CD14-positive monocyte (primary cell): ENCODE measurements at regions not wholly inside any gene's neighbourhood (a gene's known extent, or its start where the extent isn't known, plus 50 kb on each side); places are given as distances from the start of the nearest gene placed in this dataset.

Source experiments
- DNase-seq, 3 donors: peaks; one replicate each; pipeline ENCODE4 v3.0.0-alpha.2; 2011 to 2022
- H2AFZ ChIP-seq: 2 replicates; pipeline ENCODE4 v1.6.0; 2012; ENCODE audit warnings: mild to moderate bottlenecking, low read depth, low read length, inconsistent platforms; ENCODE audit not compliant: insufficient read depth, poor library complexity, severe bottlenecking
- H3K27ac ChIP-seq, 2 donors: 1 replicate in 1 of 2; 2 replicates in 1 of 2; pipeline ENCODE4 v1.5.1; 2012 to 2013; ENCODE audit warnings: low read length in 2 of 2, control low read depth in 1 of 2, inconsistent platforms in 1 of 2, low read depth in 1 of 2, mild to moderate bottlenecking in 1 of 2
- H3K27me3 ChIP-seq, 2 donors: one replicate each; pipeline versions ENCODE4 v1.6.0 to v1.6.1; 2011 to 2013; ENCODE audit warnings: low read length in 2 of 2; ENCODE audit not compliant: control insufficient read depth in 2 of 2, insufficient read depth in 2 of 2
- H3K36me3 ChIP-seq, 2 donors: replicated peaks in 1 of 2; 1 replicate in 1 of 2; 2 replicates in 1 of 2; pipeline versions ENCODE4 v1.5.1 to v1.6.1; 2012 to 2013; ENCODE audit warnings: low read length in 2 of 2, control low read depth in 1 of 2, inconsistent platforms in 1 of 2, mild to moderate bottlenecking in 1 of 2; ENCODE audit not compliant: insufficient read depth in 2 of 2, control insufficient read depth in 1 of 2
- H3K4me1 ChIP-seq, 2 donors: 1 replicate in 1 of 2; 2 replicates in 1 of 2; pipeline versions ENCODE4 v1.5.1 to v1.6.1; 2012 to 2013; ENCODE audit warnings: low read length in 2 of 2, control low read depth in 1 of 2, inconsistent platforms in 1 of 2, mild to moderate bottlenecking in 1 of 2, moderate library complexity in 1 of 2; ENCODE audit not compliant: insufficient read depth in 2 of 2, control insufficient read depth in 1 of 2
- H3K4me2 ChIP-seq: replicated peaks from 2 replicates; pipeline ENCODE3; 2012; ENCODE audit warnings: low read length, moderate library complexity, mild to moderate bottlenecking; ENCODE audit not compliant: poor library complexity, severe bottlenecking; ENCODE audit errors: extremely low read depth
- H3K4me3 ChIP-seq, 3 experiments: fragments of 200-600 bp in 1 of 3; sonication (generic) in 1 of 3; replicated peaks in 1 of 3; 1 replicate in 2 of 3; 2 replicates in 1 of 3; pipeline ENCODE4 v1.5.1; 2011 to 2013; ENCODE audit warnings: low read length in 3 of 3, mild to moderate bottlenecking in 3 of 3, control low read depth in 2 of 3, low read depth in 2 of 3, inconsistent platforms in 1 of 3, moderate library complexity in 1 of 3
- H3K79me2 ChIP-seq: 2 replicates; pipeline ENCODE4 v1.6.0; 2012; ENCODE audit warnings: mild to moderate bottlenecking, control low read depth, inconsistent platforms, low read length, moderate library complexity; ENCODE audit not compliant: insufficient read depth
- H3K9ac ChIP-seq: 2 replicates; pipeline ENCODE4 v1.6.0; 2017; ENCODE audit warnings: low read length, mild to moderate bottlenecking; ENCODE audit not compliant: insufficient read depth, poor library complexity, severe bottlenecking
- H3K9me3 ChIP-seq, 2 donors: replicated peaks in 1 of 2; 1 replicate in 1 of 2; 2 replicates in 1 of 2; pipeline versions ENCODE4 v1.5.1 to v1.6.1; 2012 to 2013; ENCODE audit warnings: low read length in 2 of 2, control low read depth in 1 of 2; ENCODE audit not compliant: control insufficient read depth in 1 of 2, insufficient read depth in 1 of 2
- H4K20me1 ChIP-seq: 2 replicates; pipeline ENCODE4 v1.6.0; 2012; ENCODE audit warnings: mild to moderate bottlenecking, low read length, control low read depth, moderate library complexity; ENCODE audit not compliant: insufficient read depth
- H3K27ac Mint-ChIP-seq, 7 donors: one replicate each; pipeline ENCODE4 v1.8.0; 2020; ENCODE audit warnings: mild to moderate bottlenecking in 7 of 7, mixed read lengths in 7 of 7, moderate library complexity in 6 of 7, inconsistent platforms in 2 of 7
- H3K27me3 Mint-ChIP-seq, 3 donors: one replicate each; pipeline ENCODE4 v1.8.0; 2021 to 2022; ENCODE audit warnings: low read depth in 3 of 3, mild to moderate bottlenecking in 3 of 3, mixed read lengths in 3 of 3, moderate library complexity in 3 of 3, inconsistent platforms in 1 of 3
- H3K36me3 Mint-ChIP-seq, 2 donors: one replicate each; pipeline ENCODE4 v1.8.0; 2020; ENCODE audit warnings: mixed read lengths in 2 of 2, inconsistent platforms in 1 of 2, mild to moderate bottlenecking in 1 of 2
- H3K4me1 Mint-ChIP-seq: one replicate; pipeline ENCODE4 v1.8.0; 2020; ENCODE audit warnings: mild to moderate bottlenecking, mixed read lengths
- H3K4me3 Mint-ChIP-seq, 2 donors: one replicate each; pipeline ENCODE4 v1.8.0; 2020; ENCODE audit warnings: mild to moderate bottlenecking in 2 of 2, mixed read lengths in 2 of 2, moderate library complexity in 1 of 2
- H3K9me3 Mint-ChIP-seq, 7 donors: one replicate each; pipeline ENCODE4 v1.8.0; 2020 to 2022; ENCODE audit warnings: mixed read lengths in 7 of 7, mild to moderate bottlenecking in 6 of 7, moderate library complexity in 6 of 7, inconsistent platforms in 2 of 7
- CTCF ChIP-seq: fragments of 200-600 bp; IDR thresholded peaks from one replicate; pipeline ENCODE4 v1.8.0; 2022; ENCODE audit warnings: antibody characterized with exemption, mild to moderate bottlenecking
- WGBS: methylation state at CpG from one replicate; pipeline ENCODE4 v1.1.5; 2013; ENCODE audit warnings: missing lambda C conversion rate; ENCODE audit not compliant: insufficient coverage; 5-methylcytosine and 5-hydroxymethylcytosine counted together
- intact Hi-C, 2 donors: fragments of 100-400 bp; cut with micrococcal nuclease; formaldehyde crosslinking; loops; one replicate each; pipeline versions ENCODE4 v1.15.0 to v1.15.1; 2023

- peaks cover 2 to 5% (median 2%) of the 10 kb centered on the region in 3 donors for H3K27me3 Mint-ChIP-seq
- H3K36me3 Mint-ChIP-seq = no peaks in the 10 kb centered on the region
- no peak overlapping the region for H3K4me3 Mint-ChIP-seq
- Histone ChIP-seq H3K27me3 (no peaks in the 10 kb centered on the region), H3K9ac (no peak overlapping the region), H3K4me3 (no peak overlapping the region), H3K4me1 (no peaks in the 10 kb centered on the region), H4K20me1 (no peaks in the 10 kb centered on the region), H2AFZ (no peak overlapping the region), H3K27ac (no peak overlapping the region), H3K9me3 (no peaks in the 10 kb centered on the region), H3K4me2 (no peak overlapping the region), H3K36me3 (no peaks in the 10 kb centered on the region), H3K79me2 (no peaks in the 10 kb centered on the region)
- intact Hi-C loops = no loop called here
- peaks cover 0 to 6% (median 0%) of the 10 kb centered on the region in 7 donors for H3K9me3 Mint-ChIP-seq
- no CpG with 5 or more reads among the region's 1 CpG for WGBS
- no peak overlapping the region for H3K27ac Mint-ChIP-seq
- no peaks in the 10 kb centered on the region for H3K4me1 Mint-ChIP-seq
- no peak for DNase-seq
- TF ChIP-seq CTCF = no peak
These were observed 505.4 kb downstream of the SUCLG1 start for GRCh38 chr2:83953697-83954096.

- intact Hi-C loops = no loop called here
- Histone ChIP-seq H3K9me3 (no peaks in the 10 kb centered on the region), H4K20me1 (no peaks in the 10 kb centered on the region), H3K79me2 (no peaks in the 10 kb centered on the region), H3K9ac (no peak overlapping the region), H3K4me3 (no peak overlapping the region), H2AFZ (no peak overlapping the region), H3K36me3 (no peaks in the 10 kb centered on the region), H3K4me2 (no peak overlapping the region), H3K4me1 (no peaks in the 10 kb centered on the region), H3K27ac (no peak overlapping the region), H3K27me3 (no peaks in the 10 kb centered on the region)
- WGBS = 57% methylated on average over 1 of the region's 4 CpGs
- no peaks in the 10 kb centered on the region for H3K4me1 Mint-ChIP-seq
- DNase-seq = no peak
- no peak overlapping the region for H3K4me3 Mint-ChIP-seq
- H3K27me3 Mint-ChIP-seq = peaks cover 0 to 5% (median 2%) of the 10 kb centered on the region in 3 donors
- H3K9me3 Mint-ChIP-seq = peaks cover 0 to 5% (median 0%) of the 10 kb centered on the region in 7 donors
- no peak overlapping the region for H3K27ac Mint-ChIP-seq
- H3K36me3 Mint-ChIP-seq = no peaks in the 10 kb centered on the region
- no peak for TF ChIP-seq CTCF
These were observed 507.6 kb downstream of the SUCLG1 start for GRCh38 chr2:83951378-83951947.
